ENCODE measurements at regions not wholly inside any gene's neighbourhood (a gene's known extent, or its start where the extent isn't known, plus 50 kb on each side); places are given as distances from the start of the nearest gene placed in this dataset.

GRCh38 chr4:59700651-59701050, 1499.5 kb upstream of the ADGRL3 start:
- no peak for TF ChIP-seq CTCF (IDR thresholded peaks at IDR 0.05; ENCODE audit: poor library complexity)
- no peak for TF ChIP-seq EZH2 (IDR thresholded peaks at IDR 0.05; ENCODE audit: borderline replicate concordance)

Data from hepatocyte (in vitro differentiated cells).